Left colon (tissue), 2 donors: ENCODE measurements at regions not wholly inside any gene's neighbourhood (a gene's known extent, or its start where the extent isn't known, plus 50 kb on each side); places are given as distances from the start of the nearest gene placed in this dataset.
A peak's percentile ranks its signal among the peaks of the same experiment; 100 is the strongest.
"Not testable (repeated sequence)": the region's sequence is repeated elsewhere in the genome, so short reads cannot be mapped to it uniquely, and the experiment has no call there.

Experiments
- ATAC-seq: fragments of 200-7000 bp; cut with Tn5 transposase; one replicate; pipeline ENCODE4 v1.9.1; 2020; ENCODE audit warnings: mild to moderate bottlenecking, moderate library complexity
- DNase-seq, 2 donors: peaks; one replicate each; pipeline ENCODE4 v3.0.0-alpha.2; 2020
- intact Hi-C, 2 donors: fragments of 100-400 bp; cut with DNase I in 1 of 2; cut with micrococcal nuclease in 1 of 2; formaldehyde crosslinking; loops; one replicate each; pipeline versions ENCODE4 v1.11.2 to v1.14.0; 2022; cut with DNase I, micrococcal nuclease
- donor health status: DM: no; HTN: no; CAD: no.
- donor health status: DM: yes; HTN: yes; CAD: no.

DNA sequence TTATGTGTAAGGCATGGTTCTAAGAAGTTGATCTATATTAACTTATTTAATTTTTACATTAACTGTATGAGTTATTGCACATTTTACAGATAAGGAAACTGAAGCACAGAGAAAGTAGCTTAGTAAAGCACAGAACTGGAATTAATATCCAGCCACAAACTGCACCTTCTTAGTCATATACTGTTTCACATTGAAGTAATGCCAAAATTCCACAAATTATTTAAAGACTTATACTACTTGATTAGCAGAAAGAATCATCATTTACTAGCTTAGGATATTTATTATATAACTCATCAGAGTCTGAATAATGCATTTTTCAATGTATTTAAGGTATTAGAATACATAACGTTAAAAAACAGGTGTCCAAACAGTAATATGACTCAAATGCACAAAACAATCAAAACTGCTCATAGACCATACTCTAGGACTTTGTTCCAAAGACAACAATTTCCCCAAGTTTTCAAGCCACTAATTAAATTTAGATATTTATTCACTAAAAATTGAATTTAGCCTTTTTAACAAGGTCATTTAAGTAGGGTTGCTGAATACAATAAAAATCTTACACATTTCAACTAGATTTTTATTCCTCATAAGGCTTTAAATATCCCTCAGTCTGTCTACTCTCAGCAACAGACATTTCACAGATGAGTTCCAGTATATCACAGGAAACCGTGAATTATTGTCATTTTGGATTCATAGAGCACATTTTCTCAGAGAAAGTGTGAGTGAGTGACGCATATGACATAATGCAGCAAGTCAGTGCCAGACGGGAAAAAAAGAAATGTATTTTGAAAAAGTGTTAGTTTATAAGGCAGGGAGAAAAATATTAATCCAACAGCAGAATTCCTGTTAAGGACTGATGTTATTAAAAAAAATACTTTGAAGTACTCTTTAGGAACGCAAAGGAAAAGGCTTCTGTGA lies 782.5 kb downstream of the TMTC2 start:
- ATAC-seq (no peak), DNase-seq (no peak)
- intact Hi-C loops = no loop called here

DNA sequence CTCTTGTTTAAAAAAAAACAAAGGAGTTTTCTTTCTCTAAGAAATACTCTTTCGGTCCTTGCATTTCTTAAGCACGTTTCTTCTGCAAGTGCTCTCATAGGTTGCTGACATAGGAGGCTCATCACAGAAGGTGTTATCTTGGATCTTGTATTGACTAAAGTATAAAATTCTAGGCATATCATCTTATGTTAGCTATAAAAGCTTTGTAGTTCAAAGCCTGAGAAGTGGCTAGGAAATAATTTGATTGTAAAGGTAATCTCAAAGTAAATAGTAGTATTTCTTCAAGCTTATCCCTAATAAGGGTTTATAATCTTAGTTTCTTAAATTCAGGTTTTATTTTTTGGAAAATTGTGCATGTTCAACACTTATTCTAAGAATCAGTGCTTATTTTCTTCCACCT lies 778.9 kb downstream of the TMTC2 start:
- intact Hi-C loops = no loop called here
- ATAC-seq (no peak), DNase-seq (no peak)

DNA sequence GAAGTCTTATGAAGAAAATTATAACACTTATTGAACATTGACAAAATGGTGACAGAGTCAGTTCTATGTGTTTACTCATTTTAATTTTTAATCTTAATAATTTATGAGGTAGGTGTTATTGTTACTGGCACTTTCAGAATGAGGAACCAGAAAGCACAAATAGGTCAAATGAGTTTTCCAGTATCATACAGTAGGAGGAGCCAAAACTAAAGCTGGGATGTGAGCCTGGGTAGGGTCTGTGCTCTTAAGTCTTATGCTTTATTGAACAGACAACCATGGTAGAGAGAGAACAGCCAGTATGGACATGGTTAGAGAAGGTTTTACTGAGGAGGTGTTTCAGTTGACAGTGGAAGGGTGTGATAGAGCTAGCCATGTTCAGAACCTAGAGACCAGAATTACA lies 775.7 kb downstream of the TMTC2 start:
- intact Hi-C loops = no loop called here
- no peak for DNase-seq
- ATAC-seq = no peak

DNA sequence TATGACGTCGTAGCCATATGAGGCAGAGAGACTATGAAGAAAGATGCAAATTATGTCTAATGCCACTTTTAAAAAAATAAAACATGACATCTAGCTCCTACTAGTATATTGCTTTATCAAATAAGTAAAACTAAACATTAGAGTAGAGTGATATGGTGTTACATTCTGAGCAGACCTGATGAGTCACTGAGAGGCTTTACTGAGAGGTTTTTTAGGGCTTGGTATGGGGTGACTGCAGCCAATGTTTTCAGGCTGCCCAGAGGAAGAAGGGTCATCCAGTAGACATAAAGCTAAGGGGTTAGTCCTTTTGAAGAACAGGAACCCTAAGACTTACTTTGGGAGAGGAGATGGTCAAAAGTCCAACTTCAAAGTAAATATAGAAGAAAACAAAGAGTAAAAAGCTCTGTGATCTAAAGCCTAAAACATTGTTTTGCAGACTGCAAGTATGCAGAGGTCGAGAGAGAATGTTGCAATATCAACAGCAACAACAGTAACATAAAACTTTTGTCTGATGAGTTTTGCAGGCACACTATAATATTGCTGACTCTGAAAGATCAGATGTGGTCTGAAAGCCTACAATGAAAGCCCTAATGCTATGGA lies 774.7 kb downstream of the TMTC2 start:
- ATAC-seq (no peak), DNase-seq (no peak)
- intact Hi-C loops = no loop called here

DNA sequence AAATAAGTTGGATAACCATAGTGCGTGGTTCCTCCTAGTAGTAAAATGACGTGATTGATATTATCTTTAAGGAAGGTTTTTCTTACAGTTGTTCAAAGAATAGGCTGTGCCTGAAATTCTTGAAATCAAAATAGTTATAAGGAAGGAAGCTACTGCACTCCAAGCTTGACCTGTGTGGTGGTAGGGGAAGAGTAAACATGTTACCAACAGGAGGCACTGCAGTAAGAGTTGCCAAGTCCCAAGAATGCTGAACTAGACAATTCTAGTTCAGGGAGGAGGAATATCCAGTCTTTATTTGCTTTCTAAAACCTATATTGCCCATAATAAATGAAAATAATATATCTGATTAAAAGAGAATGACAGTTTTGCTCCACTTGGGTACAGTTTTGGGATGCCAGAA lies 764.5 kb downstream of the TMTC2 start:
- ATAC-seq (no peak), DNase-seq (no peak)
- intact Hi-C loops = no loop called here

DNA sequence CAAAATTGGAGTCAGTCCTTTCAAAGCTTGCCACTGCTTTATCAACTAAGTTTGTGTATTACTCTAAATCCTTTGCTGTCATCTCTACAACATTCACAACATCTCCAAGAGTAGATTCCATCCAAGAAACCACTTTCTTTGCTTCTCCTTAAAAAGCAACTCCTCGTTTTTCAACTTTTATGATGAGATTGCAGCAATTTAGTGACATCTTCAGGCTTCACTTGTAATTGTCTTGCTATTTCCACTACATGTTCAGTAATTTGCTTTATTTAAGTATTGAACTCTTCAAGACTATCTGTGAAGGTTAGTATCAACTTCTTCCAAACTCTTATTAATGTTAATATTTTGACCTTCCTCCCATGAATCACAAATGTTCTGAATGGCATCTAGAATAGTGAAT lies 747.9 kb downstream of the TMTC2 start:
- intact Hi-C loops = no loop called here
- DNase-seq = no peak
- no peak for ATAC-seq

DNA sequence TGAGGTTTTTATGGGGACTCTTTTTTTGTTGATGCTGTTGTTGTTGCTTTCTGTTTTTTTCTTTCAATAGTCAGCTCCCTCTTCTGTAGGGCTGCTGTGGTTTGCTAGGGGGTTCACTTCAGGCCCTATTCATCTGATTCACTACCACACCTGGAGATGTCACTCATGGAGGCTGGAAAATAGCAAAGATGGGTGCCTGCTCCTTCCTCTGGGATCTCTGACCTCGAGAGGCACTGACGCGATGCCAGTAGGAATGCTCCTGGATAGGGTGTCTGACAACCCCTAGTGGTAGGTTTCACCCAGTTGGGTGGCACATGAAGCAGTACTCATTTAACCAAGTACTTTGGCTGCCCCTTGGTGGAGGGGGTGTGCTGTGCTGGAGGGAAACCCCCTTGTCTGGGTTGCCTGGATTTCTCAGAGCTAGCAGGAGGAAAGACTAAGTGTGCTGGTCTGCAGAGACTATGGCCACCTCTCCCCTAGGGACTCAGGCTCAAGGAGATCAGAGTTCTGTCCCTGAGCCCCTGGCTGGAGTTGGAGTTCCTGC lies 745.5 kb downstream of the TMTC2 start:
- ATAC-seq (no peak), DNase-seq (no peak)
- intact Hi-C loops = no loop called here

DNA sequence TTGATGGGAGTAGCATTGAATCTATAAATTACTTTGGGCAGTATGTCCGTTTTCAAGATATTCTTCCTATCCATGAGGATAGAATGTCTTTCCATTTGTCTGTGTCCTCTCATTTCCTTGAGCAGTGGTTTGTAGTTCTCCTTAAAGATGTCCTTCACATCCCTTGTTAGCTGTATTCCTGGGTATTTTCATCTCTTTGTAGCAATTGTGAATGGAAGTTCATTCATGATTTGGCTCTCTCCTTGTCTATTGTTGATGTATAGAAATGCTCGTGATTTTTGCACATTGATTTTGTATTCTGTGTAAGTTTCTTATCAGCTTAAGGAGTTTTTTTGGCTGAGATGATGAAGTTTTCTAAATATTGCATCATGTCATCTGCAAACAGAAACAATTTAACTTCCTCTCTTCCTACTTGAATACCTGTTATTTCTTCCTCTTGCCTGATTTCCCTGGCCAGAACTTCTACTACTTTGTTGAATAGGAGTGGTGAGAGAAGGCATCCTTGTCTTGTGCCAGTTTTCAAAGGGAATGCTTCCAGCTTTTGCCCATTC lies 741.0 kb downstream of the TMTC2 start:
- DNase-seq, ATAC-seq, intact Hi-C loops: not testable (repeated sequence)

DNA sequence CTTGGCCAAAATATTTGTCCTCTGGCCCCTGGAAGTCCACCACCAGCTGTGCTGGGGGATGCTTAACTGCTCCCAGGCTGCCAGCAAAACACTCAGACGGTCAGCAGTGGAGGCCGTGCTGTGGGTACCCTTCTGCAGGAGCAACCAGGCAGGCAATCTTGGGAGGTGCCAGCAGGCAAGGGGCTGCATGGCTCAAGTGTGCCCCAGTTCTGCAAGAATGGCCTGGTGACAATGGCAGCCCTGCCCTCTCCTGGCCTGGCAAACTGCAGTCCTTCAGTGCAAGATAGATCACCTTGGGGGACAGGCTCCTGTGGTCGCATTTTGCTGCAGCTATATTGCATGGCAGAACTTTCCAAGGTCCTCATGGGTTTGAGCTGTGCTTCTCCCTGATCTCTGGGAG lies 728.3 kb downstream of the TMTC2 start:
- intact Hi-C loops = no loop called here
- DNase-seq (no peak), ATAC-seq (no peak)

DNA sequence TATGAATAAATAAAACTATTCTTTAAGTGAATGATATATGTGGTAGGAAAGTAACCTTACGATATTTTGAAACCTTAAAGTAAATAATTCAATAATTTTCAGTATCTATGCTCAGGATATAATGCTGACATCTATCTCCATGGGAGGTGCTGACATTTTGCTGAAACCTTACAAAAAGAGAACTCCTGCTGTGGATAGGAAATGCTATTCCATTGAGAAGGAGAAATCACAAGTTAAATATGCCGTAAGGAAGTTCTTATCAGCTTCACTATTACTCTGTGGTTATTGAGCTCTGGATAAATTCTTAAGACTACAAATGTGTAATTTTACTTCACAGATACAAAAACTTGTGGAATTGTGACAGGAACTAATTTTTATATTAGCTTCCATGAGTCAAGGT lies 722.1 kb downstream of the TMTC2 start:
- ATAC-seq (no peak), DNase-seq (no peak)
- intact Hi-C loops = no loop called here

DNA sequence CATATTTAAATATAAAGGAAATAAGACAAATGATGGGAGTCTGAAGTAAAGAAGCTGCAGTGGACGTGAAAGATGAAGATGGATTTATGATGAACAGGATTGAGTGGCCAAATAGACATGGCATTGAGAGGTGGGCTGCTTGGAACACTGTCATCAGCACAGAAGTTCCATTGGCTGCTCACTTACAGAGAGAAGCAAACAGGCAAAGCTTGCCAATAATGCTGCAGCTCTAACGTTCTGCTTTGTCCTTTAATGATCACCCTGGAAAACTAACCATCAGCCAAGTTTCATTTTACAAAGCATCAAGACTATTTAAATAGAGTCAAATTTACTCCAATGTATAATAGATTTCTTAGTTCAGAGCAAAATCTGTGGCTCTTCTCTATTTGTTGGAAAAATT lies 721.4 kb downstream of the TMTC2 start:
- no peak for ATAC-seq
- no peak for DNase-seq
- intact Hi-C loops = no loop called here

DNA sequence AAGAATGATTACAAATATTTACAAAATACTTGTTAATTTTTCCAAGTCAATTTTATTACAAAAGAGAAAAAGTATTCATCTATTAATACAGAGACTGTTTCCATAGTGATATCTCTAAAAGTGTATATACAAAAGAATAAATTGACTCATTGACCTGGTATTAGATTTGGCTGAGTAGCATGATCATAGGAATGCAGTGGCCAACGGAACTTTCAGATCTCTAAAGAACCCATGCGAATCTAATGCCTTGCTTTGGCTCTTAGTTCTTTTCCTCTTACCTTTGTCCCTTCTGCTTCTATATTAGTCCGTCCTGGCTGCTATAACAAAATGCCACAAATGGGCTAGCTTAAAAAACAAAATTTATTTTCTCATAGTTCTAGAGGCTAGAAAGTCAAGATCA lies 717.8 kb downstream of the TMTC2 start:
- DNase-seq = no peak
- no peak for ATAC-seq
- intact Hi-C loops = no loop called here

DNA sequence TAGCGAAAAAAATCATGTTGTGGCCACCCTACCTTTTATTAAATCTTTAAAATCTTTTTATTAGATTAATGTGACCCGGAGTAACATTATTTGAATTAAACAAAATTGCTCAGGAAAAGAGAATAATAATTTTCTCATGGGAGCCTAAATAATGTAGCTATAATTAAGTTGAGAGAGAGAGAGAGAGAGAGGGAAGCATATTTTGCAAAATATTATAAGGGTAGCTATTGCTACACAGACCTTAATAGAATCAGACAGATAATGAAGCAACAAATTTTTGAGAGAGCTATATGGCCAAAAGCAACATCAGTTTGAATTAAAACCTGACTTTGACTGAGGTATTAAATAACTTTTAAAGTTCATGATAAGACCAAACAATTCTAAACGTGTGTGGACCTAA lies 703.5 kb downstream of the TMTC2 start:
- ATAC-seq = no peak
- intact Hi-C loops = no loop called here
- no peak for DNase-seq

DNA sequence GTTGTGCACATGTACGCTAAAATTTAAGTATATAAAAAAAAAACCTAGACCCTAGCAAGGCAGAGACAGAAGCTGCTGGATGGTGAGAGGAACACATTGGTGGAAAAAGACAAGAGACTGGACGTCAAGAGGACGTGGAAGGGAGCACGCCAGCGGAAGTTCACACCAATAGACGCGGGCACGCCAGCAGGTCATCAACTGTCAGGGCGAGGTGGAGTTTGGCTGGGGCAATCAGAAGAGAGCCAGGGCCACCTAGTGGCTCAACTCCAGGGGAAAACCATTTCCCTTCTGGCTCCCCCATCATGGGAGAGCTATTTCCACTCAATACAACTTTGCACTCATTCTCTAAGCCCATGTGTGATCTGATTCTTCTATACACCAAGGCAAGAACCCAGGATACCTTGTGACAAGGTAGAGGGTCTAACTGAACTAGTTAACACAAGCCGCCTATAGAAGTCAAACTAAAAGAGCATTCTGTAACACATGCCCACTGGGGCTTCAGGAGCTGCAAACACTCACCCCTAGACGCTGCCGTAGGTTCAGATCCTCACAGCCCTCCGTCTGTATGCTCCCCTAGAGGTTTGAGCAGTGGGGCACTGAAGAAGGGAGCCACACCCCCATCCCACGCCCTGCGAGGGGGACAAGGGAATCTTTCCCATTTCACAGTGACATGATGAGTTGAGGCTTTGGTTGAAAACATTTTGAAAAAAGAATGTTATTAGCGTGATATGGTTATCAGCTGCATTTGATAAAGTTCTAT lies 702.7 kb downstream of the TMTC2 start:
- DNase-seq (peak in 1 of 2 donors; percentile 23), ATAC-seq (peak; percentile 71)
- intact Hi-C loops = no loop called here

DNA sequence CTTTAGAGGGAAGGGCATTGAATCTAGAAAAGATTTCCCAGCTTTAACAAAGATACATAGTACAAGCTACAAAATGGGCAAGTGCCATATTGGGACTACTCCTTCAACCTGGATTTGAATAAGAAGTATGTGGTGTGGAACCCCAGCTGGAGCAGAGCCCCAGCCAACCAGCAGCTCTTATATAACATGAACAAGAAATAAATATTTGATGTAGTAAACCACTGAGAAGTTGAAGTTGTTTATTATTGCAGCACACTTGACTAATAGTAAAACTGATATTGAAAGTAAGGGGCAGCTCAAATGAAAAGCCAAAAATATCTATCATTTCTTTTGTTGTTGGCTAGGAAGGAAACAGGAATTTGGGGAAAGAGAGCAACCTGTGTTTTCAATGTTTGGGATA lies 701.8 kb downstream of the TMTC2 start:
- intact Hi-C loops = no loop called here
- no peak for ATAC-seq
- no peak for DNase-seq

DNA sequence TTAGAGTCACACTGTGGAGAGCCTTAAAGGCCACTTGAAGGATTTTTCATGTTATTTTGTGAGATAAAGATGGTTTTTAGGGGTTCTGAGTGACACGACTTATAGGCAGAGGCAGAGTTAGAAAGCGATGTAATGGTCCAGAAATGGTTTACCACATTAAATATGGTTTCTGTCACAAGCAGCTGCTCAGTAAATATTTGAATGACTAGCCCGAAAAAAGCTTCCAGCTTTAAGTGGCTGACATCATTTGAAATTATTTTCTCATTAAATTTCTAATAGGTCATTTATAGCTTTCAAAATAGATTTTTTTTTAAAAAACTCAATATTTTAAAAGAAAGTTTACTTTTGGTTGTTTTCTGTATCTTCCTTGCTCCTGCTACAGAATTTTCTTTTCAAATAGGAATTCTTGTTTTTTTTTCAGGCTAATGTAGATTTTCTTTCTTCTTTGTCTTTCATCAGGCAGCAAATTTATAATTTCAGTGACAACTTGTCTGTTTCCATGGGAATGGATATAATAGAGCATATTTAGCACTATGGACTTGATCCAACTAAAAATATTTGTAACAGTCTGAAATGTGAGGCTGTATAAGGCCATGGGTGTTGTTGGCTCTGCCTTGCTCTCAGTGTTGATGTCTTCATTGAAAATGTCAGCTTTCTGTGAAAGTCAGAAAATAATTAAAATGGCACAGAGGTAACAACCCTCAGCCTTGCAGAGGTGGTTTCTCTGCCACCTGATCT lies 700.0 kb downstream of the TMTC2 start:
- ATAC-seq = no peak
- DNase-seq = no peak
- intact Hi-C loops = no loop called here

DNA sequence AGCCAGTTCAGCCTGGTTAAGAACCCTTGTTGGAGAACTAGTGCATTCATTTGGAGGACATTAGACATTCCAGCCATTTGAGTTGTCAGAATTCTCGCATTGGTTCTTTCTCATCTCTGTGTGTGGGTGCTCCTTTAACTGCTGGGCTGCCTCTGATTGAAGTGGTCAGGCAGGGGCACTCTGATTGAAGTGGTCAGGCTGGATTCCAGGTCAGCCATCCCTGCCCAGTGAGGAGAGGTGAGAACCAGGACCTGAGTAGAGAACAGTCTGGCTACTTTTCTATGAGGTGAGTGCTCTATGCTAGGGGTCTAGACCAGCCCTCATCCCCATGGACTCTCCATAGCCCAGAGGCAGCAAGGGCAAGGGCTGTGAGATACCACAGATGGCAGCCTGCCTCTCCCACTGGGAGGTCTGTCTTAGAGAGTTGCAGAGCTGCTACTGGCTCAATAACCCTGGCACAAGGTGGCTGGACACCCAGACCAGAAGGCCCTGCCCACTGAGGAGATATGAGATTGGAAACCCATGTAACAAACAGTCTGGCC lies 691.6 kb downstream of the TMTC2 start:
- DNase-seq = no peak
- intact Hi-C loops = no loop called here

DNA sequence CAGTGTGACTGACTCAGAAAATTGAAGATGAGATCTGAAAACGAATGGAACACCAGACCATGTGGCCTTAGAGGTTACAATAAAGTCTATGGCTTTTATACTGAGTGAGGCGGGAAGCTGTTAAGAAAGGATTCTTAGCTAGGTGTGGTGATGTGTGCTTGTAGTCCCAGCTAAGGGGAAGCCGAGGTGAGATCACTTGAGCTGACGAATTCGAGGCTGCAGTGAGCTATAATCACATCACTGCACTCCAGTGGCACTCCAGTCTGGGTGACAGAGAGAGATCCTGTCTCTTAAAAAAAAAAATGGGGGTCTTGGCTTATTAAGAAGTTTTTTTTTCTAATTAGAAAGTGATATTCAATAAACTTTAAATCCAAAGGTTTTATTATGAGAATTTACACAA lies 678.6 kb downstream of the TMTC2 start:
- ATAC-seq = no peak
- no peak for DNase-seq
- intact Hi-C loops = no loop called here

More for the DNA sequence above, 691.6 kb downstream of the TMTC2 start:
- no peak for ATAC-seq
